ENCODE measurements at regions not wholly inside any gene's neighbourhood (a gene's known extent, or its start where the extent isn't known, plus 50 kb on each side); places are given as distances from the start of the nearest gene placed in this dataset.

DNA sequence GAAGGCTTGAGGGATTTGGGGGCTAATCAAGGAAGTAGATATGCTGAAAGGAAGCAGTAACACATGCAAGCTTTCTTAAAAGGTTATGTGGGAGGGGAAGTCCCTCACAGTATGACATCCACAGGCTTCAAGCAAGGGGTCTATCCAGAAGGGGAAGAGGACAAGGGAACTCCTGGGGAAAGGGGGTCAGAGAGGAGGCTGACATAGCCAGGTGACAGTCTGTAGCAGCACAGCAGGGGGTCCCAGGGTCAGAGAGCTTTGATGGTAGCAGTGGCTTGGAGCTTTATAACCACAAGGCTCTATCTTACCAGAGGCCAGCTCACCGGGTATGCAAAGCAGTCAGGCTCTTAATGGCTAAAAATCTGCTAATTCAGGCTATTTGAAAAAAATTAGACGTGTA lies 150.6 kb upstream of the NSMCE3 start:
- TF ChIP-seq, protein P1, sequence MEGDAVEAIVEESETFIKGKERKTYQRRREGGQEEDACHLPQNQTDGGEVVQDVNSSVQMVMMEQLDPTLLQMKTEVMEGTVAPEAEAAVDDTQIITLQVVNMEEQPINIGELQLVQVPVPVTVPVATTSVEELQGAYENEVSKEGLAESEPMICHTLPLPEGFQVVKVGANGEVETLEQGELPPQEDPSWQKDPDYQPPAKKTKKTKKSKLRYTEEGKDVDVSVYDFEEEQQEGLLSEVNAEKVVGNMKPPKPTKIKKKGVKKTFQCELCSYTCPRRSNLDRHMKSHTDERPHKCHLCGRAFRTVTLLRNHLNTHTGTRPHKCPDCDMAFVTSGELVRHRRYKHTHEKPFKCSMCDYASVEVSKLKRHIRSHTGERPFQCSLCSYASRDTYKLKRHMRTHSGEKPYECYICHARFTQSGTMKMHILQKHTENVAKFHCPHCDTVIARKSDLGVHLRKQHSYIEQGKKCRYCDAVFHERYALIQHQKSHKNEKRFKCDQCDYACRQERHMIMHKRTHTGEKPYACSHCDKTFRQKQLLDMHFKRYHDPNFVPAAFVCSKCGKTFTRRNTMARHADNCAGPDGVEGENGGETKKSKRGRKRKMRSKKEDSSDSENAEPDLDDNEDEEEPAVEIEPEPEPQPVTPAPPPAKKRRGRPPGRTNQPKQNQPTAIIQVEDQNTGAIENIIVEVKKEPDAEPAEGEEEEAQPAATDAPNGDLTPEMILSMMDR (IDR thresholded peaks at IDR 0.05; ENCODE audit: low read depth, low read length, missing input control), result no peak
- no peak for TF ChIP-seq SP1 (IDR thresholded peaks at IDR 0.05)
- no peak for TF ChIP-seq FOXA1 (IDR thresholded peaks at IDR 0.05)
- TF ChIP-seq, protein P2, sequence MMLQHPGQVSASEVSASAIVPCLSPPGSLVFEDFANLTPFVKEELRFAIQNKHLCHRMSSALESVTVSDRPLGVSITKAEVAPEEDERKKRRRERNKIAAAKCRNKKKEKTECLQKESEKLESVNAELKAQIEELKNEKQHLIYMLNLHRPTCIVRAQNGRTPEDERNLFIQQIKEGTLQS (IDR thresholded peaks at IDR 0.05), result no peak
- TF ChIP-seq, protein P3, sequence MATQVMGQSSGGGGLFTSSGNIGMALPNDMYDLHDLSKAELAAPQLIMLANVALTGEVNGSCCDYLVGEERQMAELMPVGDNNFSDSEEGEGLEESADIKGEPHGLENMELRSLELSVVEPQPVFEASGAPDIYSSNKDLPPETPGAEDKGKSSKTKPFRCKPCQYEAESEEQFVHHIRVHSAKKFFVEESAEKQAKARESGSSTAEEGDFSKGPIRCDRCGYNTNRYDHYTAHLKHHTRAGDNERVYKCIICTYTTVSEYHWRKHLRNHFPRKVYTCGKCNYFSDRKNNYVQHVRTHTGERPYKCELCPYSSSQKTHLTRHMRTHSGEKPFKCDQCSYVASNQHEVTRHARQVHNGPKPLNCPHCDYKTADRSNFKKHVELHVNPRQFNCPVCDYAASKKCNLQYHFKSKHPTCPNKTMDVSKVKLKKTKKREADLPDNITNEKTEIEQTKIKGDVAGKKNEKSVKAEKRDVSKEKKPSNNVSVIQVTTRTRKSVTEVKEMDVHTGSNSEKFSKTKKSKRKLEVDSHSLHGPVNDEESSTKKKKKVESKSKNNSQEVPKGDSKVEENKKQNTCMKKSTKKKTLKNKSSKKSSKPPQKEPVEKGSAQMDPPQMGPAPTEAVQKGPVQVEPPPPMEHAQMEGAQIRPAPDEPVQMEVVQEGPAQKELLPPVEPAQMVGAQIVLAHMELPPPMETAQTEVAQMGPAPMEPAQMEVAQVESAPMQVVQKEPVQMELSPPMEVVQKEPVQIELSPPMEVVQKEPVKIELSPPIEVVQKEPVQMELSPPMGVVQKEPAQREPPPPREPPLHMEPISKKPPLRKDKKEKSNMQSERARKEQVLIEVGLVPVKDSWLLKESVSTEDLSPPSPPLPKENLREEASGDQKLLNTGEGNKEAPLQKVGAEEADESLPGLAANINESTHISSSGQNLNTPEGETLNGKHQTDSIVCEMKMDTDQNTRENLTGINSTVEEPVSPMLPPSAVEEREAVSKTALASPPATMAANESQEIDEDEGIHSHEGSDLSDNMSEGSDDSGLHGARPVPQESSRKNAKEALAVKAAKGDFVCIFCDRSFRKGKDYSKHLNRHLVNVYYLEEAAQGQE (IDR thresholded peaks at IDR 0.05), result no peak
- no peak for TF ChIP-seq RXRA (IDR thresholded peaks at IDR 0.05)

Measured in liver (tissue), 3 donors.